A549 (cell line): ENCODE measurements at regions not wholly inside any gene's neighbourhood (a gene's known extent, or its start where the extent isn't known, plus 50 kb on each side); places are given as distances from the start of the nearest gene placed in this dataset.

ENCODE experiments used
- CBX8 ChIP-seq: fragments of 200-600 bp; sonication (generic); IDR thresholded peaks from 2 replicates; pipeline ENCODE4 v1.6.1; 2016
- EHF ChIP-seq: fragments of 250-450 bp; sonication (Bioruptor Pico); IDR thresholded peaks from 2 replicates; pipeline ENCODE4 v1.5.0; 2020; ENCODE audit warnings: mild to moderate bottlenecking
- JUN ChIP-seq, 2 experiments: fragments of >200 bp; sonication (Bioruptor Twin); formaldehyde crosslinking; IDR thresholded peaks; 2 replicates in 1 of 2; 3 replicates in 1 of 2; pipeline ENCODE4 v1.6.1; 2016 to 2017
- POLR2A ChIP-seq: IDR thresholded peaks from 2 replicates; pipeline ENCODE4 v1.6.1; 2012; ENCODE audit warnings: mild to moderate bottlenecking, low read length
- TF ChIP-seq, protein P1 (sequence below): fragments of >200 bp; sonication (Bioruptor Twin); formaldehyde crosslinking; IDR thresholded peaks from 3 replicates; pipeline ENCODE4 v1.5.1; 2016

DNA sequence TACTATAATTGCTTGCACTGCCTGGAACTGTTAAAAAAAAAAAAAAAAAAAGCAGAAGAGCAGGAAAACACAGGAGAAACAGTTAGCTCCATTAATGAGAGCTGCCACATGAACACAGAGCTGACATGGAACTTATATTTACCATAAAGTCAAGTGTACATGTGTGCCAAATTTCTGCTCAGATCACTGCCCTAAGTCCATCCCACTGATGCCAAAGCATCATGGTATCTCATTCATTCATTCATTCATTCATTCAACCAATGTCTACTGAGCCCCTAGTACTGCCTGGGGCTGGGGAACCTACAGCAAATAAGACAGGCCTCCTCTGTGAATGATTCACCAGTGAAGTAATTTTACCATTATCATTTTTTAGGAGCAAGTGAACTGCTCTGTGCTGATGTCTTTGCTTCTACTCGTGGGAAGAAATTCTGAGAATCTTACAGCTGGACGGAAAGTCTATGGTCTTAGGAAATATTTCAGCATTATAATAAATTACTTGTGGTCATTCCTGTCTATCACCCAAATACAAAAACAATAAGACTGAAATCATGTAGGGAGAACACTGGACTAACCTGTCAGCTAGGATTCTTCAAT, 58.8 kb upstream of the ABLIM1 start:
- no peak for TF ChIP-seq POLR2A
- TF ChIP-seq EHF (CRISPR knock-in tag) = no peak
- TF ChIP-seq CBX8 = no peak
- TF ChIP-seq, protein P1, sequence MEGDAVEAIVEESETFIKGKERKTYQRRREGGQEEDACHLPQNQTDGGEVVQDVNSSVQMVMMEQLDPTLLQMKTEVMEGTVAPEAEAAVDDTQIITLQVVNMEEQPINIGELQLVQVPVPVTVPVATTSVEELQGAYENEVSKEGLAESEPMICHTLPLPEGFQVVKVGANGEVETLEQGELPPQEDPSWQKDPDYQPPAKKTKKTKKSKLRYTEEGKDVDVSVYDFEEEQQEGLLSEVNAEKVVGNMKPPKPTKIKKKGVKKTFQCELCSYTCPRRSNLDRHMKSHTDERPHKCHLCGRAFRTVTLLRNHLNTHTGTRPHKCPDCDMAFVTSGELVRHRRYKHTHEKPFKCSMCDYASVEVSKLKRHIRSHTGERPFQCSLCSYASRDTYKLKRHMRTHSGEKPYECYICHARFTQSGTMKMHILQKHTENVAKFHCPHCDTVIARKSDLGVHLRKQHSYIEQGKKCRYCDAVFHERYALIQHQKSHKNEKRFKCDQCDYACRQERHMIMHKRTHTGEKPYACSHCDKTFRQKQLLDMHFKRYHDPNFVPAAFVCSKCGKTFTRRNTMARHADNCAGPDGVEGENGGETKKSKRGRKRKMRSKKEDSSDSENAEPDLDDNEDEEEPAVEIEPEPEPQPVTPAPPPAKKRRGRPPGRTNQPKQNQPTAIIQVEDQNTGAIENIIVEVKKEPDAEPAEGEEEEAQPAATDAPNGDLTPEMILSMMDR = no peak
- no peak for TF ChIP-seq JUN (IDR thresholded peaks at IDR 0.05)
